Activated CD8-positive, alpha-beta T cell treated with anti-CD3 and anti-CD28 coated beads for 36 hours (primary cell): ENCODE measurements at regions not wholly inside any gene's neighbourhood (a gene's known extent, or its start where the extent isn't known, plus 50 kb on each side); places are given as distances from the start of the nearest gene placed in this dataset.

ENCODE experiments used
- ATAC-seq: fragments of 200-7000 bp; cut with Tn5 transposase; one replicate; pipeline ENCODE4 v1.10.0; 2021; ENCODE audit warnings: mild to moderate bottlenecking, moderate library complexity
- CTCF ChIA-PET: fragments of 350-600 bp; sonication (Branson Sonifier 250); formaldehyde crosslinking; loops from one replicate; lab custom pipeline; 2021; ENCODE audit warnings: antibody characterized with exemption; lab: Charles Lee
- POLR2A ChIA-PET: fragments of 350-600 bp; sonication (Branson Sonifier 250); formaldehyde crosslinking; loops from one replicate; lab custom pipeline; 2021; ENCODE audit warnings: antibody characterized with exemption; lab: Charles Lee
- DNase-seq: peaks from one replicate; pipeline ENCODE4 v3.0.0-alpha.2; 2020
- H3K27ac Mint-ChIP-seq: one replicate; pipeline ENCODE4 v1.8.0; 2021; ENCODE audit warnings: mild to moderate bottlenecking, mixed read lengths
- H3K27me3 Mint-ChIP-seq: one replicate; pipeline ENCODE4 v1.8.0; 2021; ENCODE audit warnings: mixed read lengths
- H3K36me3 Mint-ChIP-seq: one replicate; pipeline ENCODE4 v1.8.0; 2021; ENCODE audit warnings: low read depth, mixed read lengths
- H3K4me1 Mint-ChIP-seq: one replicate; pipeline ENCODE4 v1.8.0; 2021; ENCODE audit warnings: low read depth, mixed read lengths
- H3K4me3 Mint-ChIP-seq: one replicate; pipeline ENCODE4 v1.8.0; 2021; ENCODE audit warnings: mild to moderate bottlenecking, moderate library complexity, mixed read lengths
- H3K9me3 Mint-ChIP-seq: one replicate; pipeline ENCODE4 v1.8.0; 2021; ENCODE audit warnings: mixed read lengths
- intact Hi-C: fragments of 100-400 bp; cut with micrococcal nuclease; formaldehyde crosslinking; loops from one replicate; pipeline ENCODE4 v1.10.0; 2022
- TF ChIP-seq, protein P1 (sequence below): fragments of 200-600 bp; IDR thresholded peaks from one replicate; pipeline ENCODE4 v1.8.0; 2022; ENCODE audit warnings: antibody characterized with exemption, mild to moderate bottlenecking

DNA sequence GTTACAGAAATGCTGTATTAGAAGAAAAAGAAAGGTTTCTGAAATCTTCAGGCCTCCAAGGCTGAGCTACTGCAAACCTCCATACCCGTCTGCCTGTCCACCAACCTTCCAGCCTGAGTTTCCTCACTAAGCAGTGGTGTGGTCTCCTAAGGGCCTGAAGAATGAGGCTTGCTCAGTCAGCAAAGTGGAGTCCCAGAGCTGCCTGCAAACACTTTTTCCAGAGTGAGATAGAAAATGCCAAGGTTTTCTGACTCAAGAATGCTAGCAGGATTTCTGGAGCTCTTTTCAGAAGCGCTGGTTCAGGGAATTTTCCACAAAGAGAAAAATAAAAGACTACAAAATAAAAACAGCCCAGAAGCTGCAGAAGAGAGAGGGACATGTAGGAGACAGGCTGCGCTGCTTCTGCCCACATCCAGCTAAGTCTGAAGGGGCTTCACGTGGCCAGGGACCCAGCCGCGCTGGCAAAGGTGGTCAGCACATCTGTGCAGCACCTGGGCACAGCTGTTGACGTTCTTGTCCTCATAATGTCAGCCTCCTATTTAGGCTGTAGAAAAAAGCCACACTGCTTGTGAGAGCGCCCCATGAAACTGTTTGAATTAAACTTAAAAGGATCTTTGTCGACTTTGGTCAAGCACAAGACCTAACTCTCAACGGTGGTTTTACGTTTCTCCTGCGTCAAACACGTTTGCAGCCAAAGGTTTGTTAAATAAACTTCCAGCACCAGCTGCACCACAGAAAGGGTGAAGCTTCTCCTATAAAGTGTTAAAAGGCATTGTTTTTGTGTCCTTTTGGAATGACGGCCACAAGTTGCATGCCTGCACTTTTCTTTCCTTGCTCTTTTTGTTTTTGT, 209.0 kb downstream of the THBS2 start:
- TF ChIP-seq, protein P1, sequence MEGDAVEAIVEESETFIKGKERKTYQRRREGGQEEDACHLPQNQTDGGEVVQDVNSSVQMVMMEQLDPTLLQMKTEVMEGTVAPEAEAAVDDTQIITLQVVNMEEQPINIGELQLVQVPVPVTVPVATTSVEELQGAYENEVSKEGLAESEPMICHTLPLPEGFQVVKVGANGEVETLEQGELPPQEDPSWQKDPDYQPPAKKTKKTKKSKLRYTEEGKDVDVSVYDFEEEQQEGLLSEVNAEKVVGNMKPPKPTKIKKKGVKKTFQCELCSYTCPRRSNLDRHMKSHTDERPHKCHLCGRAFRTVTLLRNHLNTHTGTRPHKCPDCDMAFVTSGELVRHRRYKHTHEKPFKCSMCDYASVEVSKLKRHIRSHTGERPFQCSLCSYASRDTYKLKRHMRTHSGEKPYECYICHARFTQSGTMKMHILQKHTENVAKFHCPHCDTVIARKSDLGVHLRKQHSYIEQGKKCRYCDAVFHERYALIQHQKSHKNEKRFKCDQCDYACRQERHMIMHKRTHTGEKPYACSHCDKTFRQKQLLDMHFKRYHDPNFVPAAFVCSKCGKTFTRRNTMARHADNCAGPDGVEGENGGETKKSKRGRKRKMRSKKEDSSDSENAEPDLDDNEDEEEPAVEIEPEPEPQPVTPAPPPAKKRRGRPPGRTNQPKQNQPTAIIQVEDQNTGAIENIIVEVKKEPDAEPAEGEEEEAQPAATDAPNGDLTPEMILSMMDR: no peak
- Mint-ChIP-seq H3K27ac (no peak overlapping the region), H3K27me3 (no peaks in the 10 kb centered on the region), H3K9me3 (no peaks in the 10 kb centered on the region), H3K4me1 (no peaks in the 10 kb centered on the region), H3K36me3 (no peaks in the 10 kb centered on the region), H3K4me3 (no peak overlapping the region)
- CTCF ChIA-PET: interaction anchor here (1.4 kb wide), 1 partner anchor 151 kb away, joined by 4 read pairs; no protein-coding TSS in a partner anchor
- POLR2A ChIA-PET: no interaction called here
- DNase-seq (no peak), ATAC-seq (no peak)
- intact Hi-C loops: no loop called here

DNA sequence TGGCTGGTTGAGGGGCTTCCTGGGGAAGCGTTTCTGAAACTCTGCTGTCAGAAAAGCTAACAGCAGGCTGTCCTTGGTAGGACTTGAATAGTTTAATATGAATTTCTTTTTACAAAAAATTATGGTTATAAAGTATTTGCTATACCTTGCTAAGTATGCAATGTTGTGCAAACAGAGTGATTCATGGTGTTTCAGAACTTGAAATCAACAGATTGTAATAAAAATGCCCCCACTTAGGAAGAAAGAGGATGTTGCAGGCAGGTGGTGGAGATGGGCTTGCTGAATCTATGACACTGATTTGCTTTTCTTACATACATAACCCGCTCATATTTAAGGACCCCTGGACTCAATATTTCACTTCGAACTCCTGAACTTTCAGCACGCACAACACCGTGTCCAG, 211.6 kb downstream of the THBS2 start:
- ChIA-PET CTCF (no interaction called here), POLR2A (no interaction called here)
- intact Hi-C loops: no loop called here
- Mint-ChIP-seq H3K27me3 (no peaks in the 10 kb centered on the region), H3K4me1 (no peaks in the 10 kb centered on the region), H3K36me3 (no peaks in the 10 kb centered on the region), H3K27ac (no peak overlapping the region), H3K9me3 (peaks cover 7% of the 10 kb centered on the region), H3K4me3 (no peak overlapping the region)
- DNase-seq: no peak
- TF ChIP-seq, protein P1: no peak
- no peak for ATAC-seq

DNA sequence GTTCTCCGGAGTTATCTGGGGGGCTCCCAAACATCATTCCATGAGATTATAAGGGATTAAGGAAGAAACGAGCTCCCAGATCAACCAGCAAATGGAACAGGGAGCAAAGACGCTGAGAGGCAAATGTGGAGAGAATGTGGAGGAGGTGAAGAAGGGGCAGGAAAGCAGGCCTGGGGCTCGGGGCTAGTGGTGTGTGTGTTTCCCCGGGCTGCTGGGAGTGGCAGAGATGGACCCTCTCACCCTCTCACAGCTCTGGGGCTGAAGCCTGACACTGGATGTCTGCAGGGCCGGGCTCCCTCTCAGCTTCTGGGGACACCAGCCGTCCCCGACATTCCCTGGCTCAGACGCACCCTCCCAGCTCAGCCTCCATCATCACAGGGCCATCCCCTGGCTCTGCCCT, 212.6 kb downstream of the THBS2 start:
- Mint-ChIP-seq H3K27me3 (no peaks in the 10 kb centered on the region), H3K27ac (no peak overlapping the region), H3K4me1 (no peaks in the 10 kb centered on the region), H3K9me3 (peaks cover 7% of the 10 kb centered on the region), H3K4me3 (no peak overlapping the region), H3K36me3 (no peaks in the 10 kb centered on the region)
- ChIA-PET CTCF (no interaction called here), POLR2A (no interaction called here)
- ATAC-seq (no peak), DNase-seq (no peak)
- intact Hi-C loops: no loop called here
- TF ChIP-seq, protein P1: no peak

DNA sequence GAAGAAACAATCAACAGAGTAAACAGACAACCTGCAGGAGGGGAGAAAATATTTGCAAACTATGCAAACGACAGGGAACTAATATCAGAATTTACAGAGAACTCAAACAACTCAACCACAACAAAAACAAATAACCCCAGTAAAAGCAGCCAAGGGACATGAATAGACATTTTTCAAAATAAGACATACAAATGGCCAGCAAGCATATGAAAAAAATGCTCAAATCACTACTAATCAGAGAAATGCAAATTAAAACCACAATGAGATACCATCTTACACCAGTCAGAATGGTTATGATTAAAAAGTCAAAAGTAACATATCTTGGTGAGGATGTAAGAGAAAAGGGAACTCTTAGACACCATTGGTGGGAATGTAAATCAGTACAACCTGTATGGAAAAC, 215.0 kb downstream of the THBS2 start:
- no peak overlapping the region for H3K27ac Mint-ChIP-seq
- CTCF ChIA-PET: no interaction called here
- TF ChIP-seq, protein P1: no peak
- no peaks in the 10 kb centered on the region for H3K4me1 Mint-ChIP-seq
- DNase-seq (no peak), ATAC-seq (no peak)
- intact Hi-C loops: no loop called here
- peaks cover 7% of the 10 kb centered on the region for H3K9me3 Mint-ChIP-seq
- peaks cover 1% of the 10 kb centered on the region for H3K27me3 Mint-ChIP-seq
- POLR2A ChIA-PET: no interaction called here
- no peak overlapping the region for H3K4me3 Mint-ChIP-seq
- H3K36me3 Mint-ChIP-seq: no peaks in the 10 kb centered on the region

DNA sequence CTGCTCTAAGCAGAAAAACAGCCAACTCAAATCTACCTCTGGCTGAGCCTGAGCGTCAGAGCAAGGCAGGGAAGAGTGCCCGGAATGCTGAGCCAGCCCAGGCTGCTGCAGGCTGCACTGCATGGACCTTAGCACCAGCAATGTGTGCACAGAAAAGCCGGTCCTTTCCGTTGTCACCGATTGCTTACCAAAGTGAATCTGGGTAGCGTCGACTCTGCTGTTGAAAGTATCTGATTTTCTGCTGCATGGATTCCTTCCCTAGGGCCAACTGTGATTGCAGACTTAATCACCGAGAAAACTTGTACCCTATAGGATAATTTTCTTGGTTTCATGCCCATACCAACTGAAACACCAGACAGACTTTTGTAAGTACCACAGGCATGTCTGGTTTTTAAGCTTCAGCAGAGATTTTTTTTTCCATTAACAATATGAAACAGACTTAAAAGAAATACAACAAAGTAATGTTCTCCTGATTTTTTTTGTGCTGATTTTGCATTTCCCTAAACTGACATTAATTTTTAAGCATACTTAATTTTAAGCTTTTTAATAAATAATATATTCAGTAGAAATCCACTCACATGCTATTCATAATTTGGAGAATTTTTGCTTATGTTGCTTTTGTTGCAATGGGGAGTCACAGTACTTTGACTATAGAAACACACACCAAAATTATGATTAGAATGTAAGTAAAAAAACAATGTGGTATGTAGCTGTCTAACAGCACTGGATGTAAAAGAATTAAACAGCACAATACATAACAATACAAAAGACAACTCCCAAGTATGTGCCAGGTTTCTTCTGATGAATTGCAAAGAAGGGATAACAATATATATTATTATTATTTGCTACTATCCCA, 218.0 kb downstream of the THBS2 start:
- Mint-ChIP-seq H3K9me3 (peaks cover 7% of the 10 kb centered on the region), H3K4me3 (no peak overlapping the region), H3K27ac (no peak overlapping the region), H3K4me1 (no peaks in the 10 kb centered on the region), H3K27me3 (peaks cover 5% of the 10 kb centered on the region), H3K36me3 (no peaks in the 10 kb centered on the region)
- ChIA-PET CTCF (no interaction called here), POLR2A (no interaction called here)
- intact Hi-C loops: no loop called here
- ATAC-seq (no peak), DNase-seq (no peak)
- TF ChIP-seq, protein P1: no peak
